Endothelial cell of umbilical vein (primary cell): ENCODE measurements at regions not wholly inside any gene's neighbourhood (a gene's known extent, or its start where the extent isn't known, plus 50 kb on each side); places are given as distances from the start of the nearest gene placed in this dataset.

Experiments used
- CTCF ChIP-seq, 2 donors: IDR thresholded peaks; 1 replicate in 1 of 2; 2 replicates in 1 of 2; pipeline ENCODE4 v1.5.1; 2011; ENCODE audit warnings: low read length in 2 of 2, mild to moderate bottlenecking in 2 of 2, moderate library complexity in 2 of 2, control low read depth in 1 of 2, inconsistent platforms in 1 of 2, low read depth in 1 of 2; ENCODE audit not compliant: insufficient read depth in 1 of 2; ENCODE audit errors: extremely low read depth in 1 of 2
- MAX ChIP-seq: IDR thresholded peaks from 2 replicates; pipeline ENCODE4 v1.6.1; 2011; ENCODE audit not compliant: insufficient read depth, insufficient read length
- POLR2AphosphoS5 ChIP-seq: IDR thresholded peaks from 2 replicates; pipeline ENCODE4 v1.6.1; 2012; ENCODE audit warnings: low read depth, mild to moderate bottlenecking, control low read depth, low read length, moderate library complexity; ENCODE audit not compliant: insufficient read depth

- TF ChIP-seq POLR2AphosphoS5 (no peak), MAX (no peak), CTCF (IDR thresholded peaks at IDR 0.05; ENCODE audit: extremely low read depth in 1 of 2, insufficient read depth in 1 of 2, low read depth in 1 of 2, low read length in 2 of 2) (no peak)
These were observed 115.5 kb upstream of the ZNF644 start for GRCh38 chr1:91137173-91137852.
